Activated T-helper 17 cell treated with anti-CD3 and anti-CD28 coated beads, Interleukin-2, amount 50 U/mL, for 72 hours (primary cell): ENCODE measurements at regions not wholly inside any gene's neighbourhood (a gene's known extent, or its start where the extent isn't known, plus 50 kb on each side); places are given as distances from the start of the nearest gene placed in this dataset.

ENCODE experiments used
- ATAC-seq: fragments of 150-1000 bp; cut with Tn5 transposase; replicated peaks from 2 replicates; pipeline ENCODE4 v1.10.0; 2021; ENCODE audit warnings: mild to moderate bottlenecking, moderate library complexity
- H3K27ac Mint-ChIP-seq: one replicate; pipeline ENCODE4 v1.8.0; 2022; ENCODE audit warnings: mixed read lengths
- H3K27me3 Mint-ChIP-seq: one replicate; pipeline ENCODE4 v1.8.0; 2022; ENCODE audit warnings: mixed read lengths
- H3K36me3 Mint-ChIP-seq: one replicate; pipeline ENCODE4 v1.8.0; 2022; ENCODE audit warnings: low read depth, mild to moderate bottlenecking, mixed read lengths
- H3K4me1 Mint-ChIP-seq: one replicate; pipeline ENCODE4 v1.8.0; 2022; ENCODE audit warnings: mixed read lengths
- H3K4me3 Mint-ChIP-seq: one replicate; pipeline ENCODE4 v1.8.0; 2022; ENCODE audit warnings: mild to moderate bottlenecking, mixed read lengths
- H3K9me3 Mint-ChIP-seq: one replicate; pipeline ENCODE4 v1.8.0; 2022; ENCODE audit warnings: mixed read lengths

GRCh38 chr9:81848472-81848871 is 79.8 kb upstream of the SPATA31D4 start:
- no peak overlapping the region for H3K27ac Mint-ChIP-seq
- H3K27me3 Mint-ChIP-seq: no peaks in the 10 kb centered on the region
- no peaks in the 10 kb centered on the region for H3K4me1 Mint-ChIP-seq
- no peak for ATAC-seq
- no peaks in the 10 kb centered on the region for H3K36me3 Mint-ChIP-seq
- no peak overlapping the region for H3K4me3 Mint-ChIP-seq
- H3K9me3 Mint-ChIP-seq: no peaks in the 10 kb centered on the region

GRCh38 chr9:81849631-81850259 is 78.5 kb upstream of the SPATA31D4 start:
- Mint-ChIP-seq H3K27ac (no peak overlapping the region), H3K9me3 (no peaks in the 10 kb centered on the region), H3K4me3 (no peak overlapping the region), H3K36me3 (no peaks in the 10 kb centered on the region), H3K27me3 (no peaks in the 10 kb centered on the region), H3K4me1 (no peaks in the 10 kb centered on the region)
- ATAC-seq: no peak

- no peaks in the 10 kb centered on the region for H3K27me3 Mint-ChIP-seq
- H3K4me1 Mint-ChIP-seq: no peaks in the 10 kb centered on the region
- no peak overlapping the region for H3K4me3 Mint-ChIP-seq
- H3K27ac Mint-ChIP-seq: no peak overlapping the region
- H3K36me3 Mint-ChIP-seq: no peaks in the 10 kb centered on the region
- no peak for ATAC-seq
- no peaks in the 10 kb centered on the region for H3K9me3 Mint-ChIP-seq
Observed at GRCh38 chr9:81850724-81851123, 77.5 kb upstream of the SPATA31D4 start.

GRCh38 chr9:81851340-81851739 is 76.9 kb upstream of the SPATA31D4 start:
- H3K4me3 Mint-ChIP-seq: no peak overlapping the region
- H3K27me3 Mint-ChIP-seq: no peaks in the 10 kb centered on the region
- no peak overlapping the region for H3K27ac Mint-ChIP-seq
- no peaks in the 10 kb centered on the region for H3K9me3 Mint-ChIP-seq
- no peaks in the 10 kb centered on the region for H3K36me3 Mint-ChIP-seq
- H3K4me1 Mint-ChIP-seq: no peaks in the 10 kb centered on the region
- no peak for ATAC-seq

GRCh38 chr9:81852820-81853219 is 75.4 kb upstream of the SPATA31D4 start:
- Mint-ChIP-seq H3K27me3 (no peaks in the 10 kb centered on the region), H3K27ac (no peak overlapping the region), H3K4me1 (no peaks in the 10 kb centered on the region), H3K4me3 (no peak overlapping the region), H3K36me3 (no peaks in the 10 kb centered on the region), H3K9me3 (peaks cover 3% of the 10 kb centered on the region)
- no peak for ATAC-seq

GRCh38 chr9:81855538-81855937 is 72.7 kb upstream of the SPATA31D4 start:
- H3K36me3 Mint-ChIP-seq: no peaks in the 10 kb centered on the region
- no peaks in the 10 kb centered on the region for H3K27me3 Mint-ChIP-seq
- no peak overlapping the region for H3K4me3 Mint-ChIP-seq
- ATAC-seq: no peak
- H3K9me3 Mint-ChIP-seq: peaks cover 3% of the 10 kb centered on the region
- H3K27ac Mint-ChIP-seq: no peak overlapping the region
- no peaks in the 10 kb centered on the region for H3K4me1 Mint-ChIP-seq

GRCh38 chr9:81858657-81859430 is 69.4 kb upstream of the SPATA31D4 start:
- Mint-ChIP-seq H3K4me3 (no peak overlapping the region), H3K9me3 (peaks cover 3% of the 10 kb centered on the region), H3K27me3 (no peaks in the 10 kb centered on the region), H3K4me1 (no peaks in the 10 kb centered on the region), H3K27ac (no peak overlapping the region), H3K36me3 (no peaks in the 10 kb centered on the region)
- no peak for ATAC-seq

- no peaks in the 10 kb centered on the region for H3K36me3 Mint-ChIP-seq
- peaks cover 3% of the 10 kb centered on the region for H3K9me3 Mint-ChIP-seq
- H3K4me1 Mint-ChIP-seq: no peaks in the 10 kb centered on the region
- H3K27ac Mint-ChIP-seq: no peak overlapping the region
- H3K4me3 Mint-ChIP-seq: no peak overlapping the region
- H3K27me3 Mint-ChIP-seq: no peaks in the 10 kb centered on the region
- no peak for ATAC-seq
Observed at GRCh38 chr9:81860581-81860980, 67.6 kb upstream of the SPATA31D4 start.

- peaks cover 3% of the 10 kb centered on the region for H3K9me3 Mint-ChIP-seq
Observed at GRCh38 chr9:81861644-81862043, 66.6 kb upstream of the SPATA31D4 start.

GRCh38 chr9:81868145-81868544 is 60.1 kb upstream of the SPATA31D4 start:
- no peaks in the 10 kb centered on the region for H3K36me3 Mint-ChIP-seq
- no peaks in the 10 kb centered on the region for H3K27me3 Mint-ChIP-seq
- no peak overlapping the region for H3K27ac Mint-ChIP-seq
- no peak overlapping the region for H3K4me3 Mint-ChIP-seq
- H3K9me3 Mint-ChIP-seq: peaks cover 4% of the 10 kb centered on the region
- ATAC-seq: no peak
- no peaks in the 10 kb centered on the region for H3K4me1 Mint-ChIP-seq

More at GRCh38 chr9:81861644-81862043, 66.6 kb upstream of the SPATA31D4 start:
- Mint-ChIP-seq H3K4me1 (no peaks in the 10 kb centered on the region), H3K36me3 (no peaks in the 10 kb centered on the region), H3K4me3 (no peak overlapping the region), H3K27me3 (no peaks in the 10 kb centered on the region), H3K27ac (no peak overlapping the region)
- no peak for ATAC-seq

- no peaks in the 10 kb centered on the region for H3K27me3 Mint-ChIP-seq
- peaks cover 9% of the 10 kb centered on the region for H3K9me3 Mint-ChIP-seq
- H3K27ac Mint-ChIP-seq: no peak overlapping the region
- H3K4me1 Mint-ChIP-seq: no peaks in the 10 kb centered on the region
- no peak for ATAC-seq
- no peak overlapping the region for H3K4me3 Mint-ChIP-seq
- H3K36me3 Mint-ChIP-seq: no peaks in the 10 kb centered on the region
Observed at GRCh38 chr9:81871695-81872094, 56.5 kb upstream of the SPATA31D4 start.

- Mint-ChIP-seq H3K36me3 (no peaks in the 10 kb centered on the region), H3K27me3 (no peaks in the 10 kb centered on the region), H3K9me3 (peaks cover 5% of the 10 kb centered on the region), H3K4me1 (no peaks in the 10 kb centered on the region), H3K4me3 (no peak overlapping the region), H3K27ac (no peak overlapping the region)
- ATAC-seq: no peak
Observed at GRCh38 chr9:81874250-81874649, 54.0 kb upstream of the SPATA31D4 start.

GRCh38 chr9:81874931-81875330 is 53.3 kb upstream of the SPATA31D4 start:
- no peaks in the 10 kb centered on the region for H3K36me3 Mint-ChIP-seq
- peaks cover 5% of the 10 kb centered on the region for H3K9me3 Mint-ChIP-seq
- no peaks in the 10 kb centered on the region for H3K4me1 Mint-ChIP-seq
- H3K27me3 Mint-ChIP-seq: no peaks in the 10 kb centered on the region
- no peak overlapping the region for H3K27ac Mint-ChIP-seq
- no peak overlapping the region for H3K4me3 Mint-ChIP-seq
- ATAC-seq: no peak

- Mint-ChIP-seq H3K36me3 (no peaks in the 10 kb centered on the region), H3K27ac (no peak overlapping the region), H3K4me1 (no peaks in the 10 kb centered on the region), H3K9me3 (peaks cover 5% of the 10 kb centered on the region), H3K27me3 (no peaks in the 10 kb centered on the region), H3K4me3 (no peak overlapping the region)
- ATAC-seq: no peak
Observed at GRCh38 chr9:81877047-81877446, 51.2 kb upstream of the SPATA31D4 start.
